GM21447 (cell line): ENCODE measurements at regions not wholly inside any gene's neighbourhood (a gene's known extent, or its start where the extent isn't known, plus 50 kb on each side); places are given as distances from the start of the nearest gene placed in this dataset.
"Not testable (repeated sequence)": the region's sequence is repeated elsewhere in the genome, so short reads cannot be mapped to it uniquely, and the experiment has no call there.

Source experiments
- ATAC-seq: cut with Tn5 transposase; IDR thresholded peaks from one replicate; pipeline ENCODE4 v1.9.1; 2021; ENCODE audit not compliant: unreplicated experiment

DNA sequence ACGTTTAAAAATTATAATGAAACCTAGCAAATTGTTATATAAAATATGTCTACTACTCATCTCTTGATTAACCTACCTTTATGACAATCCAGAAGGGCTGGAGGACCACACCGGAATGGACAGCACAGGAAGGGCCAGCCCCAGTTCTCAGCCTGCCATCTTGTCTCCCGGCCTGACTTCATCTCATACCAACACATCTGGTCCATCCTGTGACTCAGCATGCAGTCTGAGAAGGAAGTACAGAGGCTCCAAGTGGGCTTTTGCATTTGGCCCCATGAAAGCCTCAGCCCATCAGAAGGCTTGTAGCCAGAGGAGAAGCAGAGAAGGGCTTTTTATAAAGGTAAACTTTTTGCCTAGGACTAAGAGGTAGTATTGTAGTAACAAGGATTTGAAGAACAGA lies 436.6 kb downstream of the MRPL39 start:
- no peak for ATAC-seq

DNA sequence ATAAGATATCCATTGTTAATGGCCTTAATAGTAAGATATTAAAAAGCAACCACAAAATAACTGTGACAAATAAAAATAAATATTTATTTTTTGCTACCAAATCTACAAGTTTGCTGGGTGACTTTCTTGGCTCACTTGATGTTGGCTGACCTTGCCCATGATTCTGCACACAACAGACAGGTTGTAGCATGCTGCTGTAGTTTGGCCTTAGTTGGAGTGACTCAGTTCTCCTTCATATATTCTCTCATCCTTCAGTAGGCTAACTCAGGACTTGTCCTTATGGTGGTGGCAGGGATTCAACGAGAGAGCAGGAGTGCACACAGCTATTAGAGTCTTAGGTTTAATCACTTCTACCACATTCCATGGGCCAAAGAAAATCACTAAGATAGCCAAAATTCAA lies 437.9 kb downstream of the MRPL39 start:
- no peak for ATAC-seq

DNA sequence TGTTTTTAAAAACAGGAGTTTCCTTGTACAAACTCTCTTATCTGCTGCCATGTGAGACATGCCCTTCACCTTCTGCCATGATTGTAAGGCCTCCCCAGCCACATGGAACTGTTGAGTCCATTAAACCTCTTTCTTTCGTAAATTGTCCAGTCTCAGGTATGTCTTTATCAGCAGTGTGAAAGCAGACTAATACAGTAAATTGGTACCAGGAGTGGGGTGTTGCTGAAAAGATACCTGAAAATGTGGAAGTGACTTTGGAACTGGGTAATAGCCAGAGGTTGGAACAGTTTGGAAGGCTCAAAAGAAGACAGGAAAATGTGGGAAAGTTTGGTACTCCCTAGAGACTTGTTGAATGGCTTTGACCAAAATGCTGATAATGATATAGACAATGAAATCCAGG lies 440.4 kb downstream of the MRPL39 start:
- not testable (repeated sequence) for ATAC-seq

- no peak for ATAC-seq
These were observed 445.7 kb downstream of the MRPL39 start for GRCh38 chr21:25161571-25161970.

- ATAC-seq = not testable (repeated sequence)
These were observed 452.3 kb downstream of the MRPL39 start for GRCh38 chr21:25155020-25155419.

DNA sequence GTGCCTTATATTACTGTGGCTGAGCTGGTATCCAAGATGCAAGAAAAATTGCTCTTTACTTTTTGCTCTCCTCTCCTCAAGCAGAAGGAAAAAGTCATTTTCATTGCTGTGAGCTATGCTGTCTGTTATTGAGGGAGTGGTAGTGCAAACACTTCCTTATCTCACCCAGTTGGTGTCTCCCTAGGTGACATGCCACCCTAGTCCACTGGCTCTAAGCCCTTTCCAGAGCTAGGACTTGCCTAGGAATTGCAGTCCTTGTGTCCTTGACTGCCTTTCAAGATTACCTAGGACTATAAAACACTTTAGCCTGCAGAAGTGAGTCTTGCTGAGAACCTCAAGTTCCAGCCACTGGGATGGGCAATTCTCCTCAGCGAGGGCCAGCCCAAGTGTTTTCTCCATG lies 458.3 kb downstream of the MRPL39 start:
- ATAC-seq = no peak

GRCh38 chr21:25139414-25139813 lies 467.9 kb downstream of the MRPL39 start:
- ATAC-seq = no peak

DNA sequence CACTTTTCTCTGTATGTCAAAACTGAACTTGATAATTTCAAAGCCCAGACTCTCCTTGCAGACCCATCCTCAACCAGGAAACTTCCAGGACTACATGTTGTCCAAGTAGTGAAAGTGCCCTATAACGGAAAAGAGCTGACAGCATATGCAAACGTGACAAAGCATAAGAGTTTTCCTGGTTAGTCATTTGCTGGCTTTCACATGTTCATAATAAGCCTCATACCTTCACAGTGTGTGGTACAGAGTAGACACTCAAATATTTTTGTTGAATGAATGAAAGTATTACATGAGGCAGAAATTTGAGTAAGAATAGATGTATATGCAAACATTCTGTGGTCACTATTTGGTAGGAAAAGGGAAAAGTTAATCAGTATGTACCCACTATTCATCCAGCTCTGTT lies 473.3 kb downstream of the MRPL39 start:
- no peak for ATAC-seq

DNA sequence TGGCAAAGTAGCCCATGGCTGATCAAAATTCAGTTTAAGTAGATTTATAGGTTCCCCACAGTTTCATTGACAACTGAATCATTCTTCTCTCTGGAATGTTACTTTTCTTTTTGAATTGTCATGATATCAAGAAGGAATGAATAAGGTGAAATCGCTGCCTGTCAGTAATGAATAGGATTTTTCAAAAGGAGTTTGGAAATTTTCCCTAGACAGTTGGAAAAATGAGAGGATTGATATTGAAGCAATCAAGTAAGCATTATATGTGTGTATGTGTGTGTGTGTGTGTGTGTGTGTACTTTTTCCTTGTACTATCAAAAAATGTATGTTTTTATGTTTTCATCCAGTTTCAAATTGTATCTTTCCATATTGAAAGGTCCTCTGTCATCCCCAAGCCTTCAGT lies 479.5 kb downstream of the MRPL39 start:
- no peak for ATAC-seq

DNA sequence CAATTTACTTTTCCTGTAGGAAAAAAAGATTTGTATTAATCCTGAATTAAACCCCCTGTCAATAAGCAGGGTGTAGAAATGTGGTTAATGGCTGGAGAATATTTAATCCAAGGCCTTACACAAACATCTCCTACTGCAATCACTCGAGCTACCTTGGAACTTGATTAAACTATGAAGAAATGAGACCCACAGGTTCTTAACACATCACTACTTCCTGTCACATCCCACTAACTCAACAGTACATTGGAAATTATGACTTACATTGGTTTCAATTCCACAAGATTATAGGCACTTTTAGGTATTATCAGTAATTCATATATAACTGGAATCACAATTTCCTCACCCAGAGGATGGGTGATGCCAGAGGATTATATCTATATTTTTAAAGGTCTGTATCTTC lies 480.3 kb downstream of the MRPL39 start:
- ATAC-seq = no peak

GRCh38 chr21:25126564-25126963 lies 480.7 kb downstream of the MRPL39 start:
- ATAC-seq = no peak

DNA sequence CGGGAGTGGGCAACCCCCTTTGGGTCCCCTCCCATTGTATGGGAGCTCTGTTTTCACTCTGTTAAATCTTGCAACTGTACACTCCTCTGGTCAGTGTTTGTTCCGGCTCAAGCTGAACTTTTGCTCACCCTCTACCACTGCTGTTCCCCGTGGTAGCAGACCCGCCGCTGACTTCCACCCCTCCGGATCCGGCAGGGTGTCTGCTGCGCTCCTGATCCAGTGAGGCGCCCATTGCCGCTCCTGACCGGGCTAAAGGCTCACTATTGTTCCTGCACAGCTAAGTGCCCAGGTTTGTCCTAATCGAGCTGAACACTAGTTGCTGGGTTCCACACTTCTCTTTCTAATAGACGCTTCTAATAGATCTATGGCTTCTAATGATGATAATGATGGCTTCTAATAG lies 488.6 kb downstream of the MRPL39 start:
- ATAC-seq = no peak

- ATAC-seq = no peak
These were observed 492.3 kb downstream of the MRPL39 start for GRCh38 chr21:25115021-25115420.

GRCh38 chr21:25107708-25108107 lies 499.6 kb downstream of the MRPL39 start:
- ATAC-seq = no peak

GRCh38 chr21:25103500-25104207 lies 503.6 kb downstream of the MRPL39 start:
- ATAC-seq = no peak

DNA sequence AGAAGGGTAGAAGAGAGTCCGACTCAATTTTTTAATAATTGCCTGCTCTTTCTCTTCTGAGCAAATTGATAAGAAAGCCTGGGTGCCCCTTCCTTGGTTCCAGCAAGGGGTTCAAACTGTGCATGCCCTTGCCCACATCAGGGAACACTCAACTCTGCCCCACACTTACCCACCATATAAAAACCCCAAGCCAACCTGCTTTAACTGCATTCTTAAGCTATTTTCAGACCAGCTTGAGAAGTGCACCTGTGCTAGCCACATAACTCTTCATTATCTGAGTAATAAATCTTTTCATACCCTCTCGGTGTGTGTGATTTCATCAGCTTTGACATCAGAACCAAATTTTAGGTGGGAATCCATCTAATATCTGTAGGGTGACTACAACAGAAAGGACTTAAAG lies 509.6 kb downstream of the MRPL39 start:
- no peak for ATAC-seq

DNA sequence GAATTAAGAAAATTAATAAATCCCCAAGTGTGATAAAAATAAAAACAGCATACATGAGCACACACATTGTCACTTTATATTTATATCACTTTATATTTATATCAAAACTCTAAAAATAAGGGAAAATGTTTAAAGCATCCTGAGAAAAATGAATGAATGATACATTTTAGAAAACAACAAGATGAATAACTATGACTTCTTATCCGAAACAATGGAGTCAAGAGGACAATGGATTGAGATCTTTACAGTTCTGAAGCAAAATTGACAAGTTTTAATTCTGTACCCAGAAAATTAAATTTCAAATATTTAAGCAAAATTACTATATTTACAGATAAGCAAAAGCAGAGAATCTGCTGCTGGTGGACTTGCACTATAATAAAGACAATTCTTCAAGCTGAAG lies 512.6 kb downstream of the MRPL39 start:
- ATAC-seq = no peak

- no peak for ATAC-seq
These were observed 514.8 kb downstream of the MRPL39 start for GRCh38 chr21:25092441-25093011.

- ATAC-seq = no peak
These were observed 526.2 kb downstream of the MRPL39 start for GRCh38 chr21:25081096-25081495.

GRCh38 chr21:25080661-25081060 lies 526.6 kb downstream of the MRPL39 start:
- no peak for ATAC-seq

GRCh38 chr21:25080141-25080540 lies 527.1 kb downstream of the MRPL39 start:
- ATAC-seq = no peak

DNA sequence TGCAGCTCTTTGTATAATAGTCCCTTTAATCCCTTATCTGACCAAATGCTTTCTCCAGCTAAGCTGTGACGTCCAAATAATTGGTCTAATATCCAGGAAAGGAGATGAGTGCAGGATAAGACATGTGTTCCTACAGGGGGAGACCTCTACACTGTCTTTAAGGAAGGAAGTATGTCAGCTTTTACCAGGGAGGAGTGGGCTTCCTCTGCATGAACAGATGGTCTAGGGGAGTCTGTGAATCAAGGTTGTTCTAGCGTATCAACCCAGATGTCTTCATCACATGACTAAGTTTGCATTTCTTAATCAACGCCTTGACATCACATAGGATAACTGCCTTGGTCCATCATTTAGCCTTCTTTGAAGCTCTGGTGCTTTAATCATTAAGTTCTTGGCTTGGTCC lies 528.2 kb downstream of the MRPL39 start:
- no peak for ATAC-seq

DNA sequence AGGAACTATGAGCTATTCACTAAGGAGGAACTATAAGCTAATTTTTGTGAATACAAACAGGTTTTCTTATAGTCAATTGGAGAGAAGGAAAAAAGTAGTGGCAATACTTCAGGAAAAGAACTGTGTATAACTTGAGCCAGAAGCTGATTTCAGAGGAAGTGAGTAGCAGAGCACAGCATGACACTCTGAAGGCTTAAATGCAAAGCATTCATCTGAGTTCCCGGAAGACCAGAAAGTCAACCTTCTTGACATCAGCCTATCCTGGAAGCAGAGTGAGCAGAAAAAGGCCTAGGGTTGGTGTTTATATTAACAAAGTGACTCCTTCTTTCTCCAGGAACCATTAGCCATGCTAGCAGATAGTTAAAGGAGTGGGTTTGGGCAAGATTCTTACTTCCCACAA lies 545.2 kb downstream of the MRPL39 start:
- ATAC-seq = no peak
